Neural crest cell (in vitro differentiated cells): ENCODE measurements at regions not wholly inside any gene's neighbourhood (a gene's known extent, or its start where the extent isn't known, plus 50 kb on each side); places are given as distances from the start of the nearest gene placed in this dataset.
"Not testable (repeated sequence)": the region's sequence is repeated elsewhere in the genome, so short reads cannot be mapped to it uniquely, and the experiment has no call there.

Experiments
- DNase-seq: peaks from one replicate; pipeline ENCODE4 v3.0.0; 2021; ENCODE audit warnings: low read depth, mixed read lengths, low spot score
- H3K27ac Mint-ChIP-seq: one replicate; pipeline ENCODE4 v1.8.0; 2021; ENCODE audit warnings: mild to moderate bottlenecking, mixed read lengths; ENCODE audit not compliant: unreplicated experiment
- H3K27me3 Mint-ChIP-seq: 2 replicates; pipeline ENCODE4 v1.8.0; 2021; ENCODE audit warnings: low read depth, mild to moderate bottlenecking, mixed read lengths
- H3K36me3 Mint-ChIP-seq: 2 replicates; pipeline ENCODE4 v1.8.0; 2021; ENCODE audit warnings: low read depth, mild to moderate bottlenecking, mixed read lengths
- H3K4me1 Mint-ChIP-seq: 2 replicates; pipeline ENCODE4 v1.8.0; 2021; ENCODE audit warnings: mixed read lengths
- H3K4me3 Mint-ChIP-seq: one replicate; pipeline ENCODE4 v1.8.0; 2021; ENCODE audit warnings: mild to moderate bottlenecking, mixed read lengths
- H3K9me3 Mint-ChIP-seq: 2 replicates; pipeline ENCODE4 v1.8.0; 2021; ENCODE audit warnings: mixed read lengths
- TF ChIP-seq, protein P1 (sequence below): fragments of 200-600 bp; sonication (generic); conservative IDR thresholded peaks from 2 replicates; pipeline ENCODE4 v1.5.0; 2021; ENCODE audit warnings: antibody characterized with exemption, mild to moderate bottlenecking

DNA sequence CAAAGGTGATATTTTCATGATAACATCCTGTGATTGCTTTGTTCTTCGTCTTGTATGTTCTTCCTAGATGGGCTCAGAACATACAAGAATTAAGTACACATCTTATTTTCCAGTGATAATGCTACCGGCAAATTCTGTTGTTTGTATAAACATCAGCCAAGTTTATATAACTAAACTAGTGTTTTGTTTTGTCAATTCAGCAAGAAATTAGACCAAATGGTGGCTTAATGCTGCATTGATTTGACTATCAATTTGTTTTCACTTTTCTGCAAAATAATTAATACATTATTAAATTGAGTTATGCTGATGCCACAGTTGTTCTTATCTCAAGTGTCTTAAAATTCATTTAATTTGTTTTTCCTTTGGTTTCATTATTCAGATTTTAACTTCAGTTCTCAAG, 177.7 kb downstream of the OR4F29 start:
- not testable (repeated sequence) for H3K36me3 Mint-ChIP-seq, H3K9me3 Mint-ChIP-seq, H3K4me1 Mint-ChIP-seq, H3K4me3 Mint-ChIP-seq, DNase-seq, H3K27ac Mint-ChIP-seq, H3K27me3 Mint-ChIP-seq

DNA sequence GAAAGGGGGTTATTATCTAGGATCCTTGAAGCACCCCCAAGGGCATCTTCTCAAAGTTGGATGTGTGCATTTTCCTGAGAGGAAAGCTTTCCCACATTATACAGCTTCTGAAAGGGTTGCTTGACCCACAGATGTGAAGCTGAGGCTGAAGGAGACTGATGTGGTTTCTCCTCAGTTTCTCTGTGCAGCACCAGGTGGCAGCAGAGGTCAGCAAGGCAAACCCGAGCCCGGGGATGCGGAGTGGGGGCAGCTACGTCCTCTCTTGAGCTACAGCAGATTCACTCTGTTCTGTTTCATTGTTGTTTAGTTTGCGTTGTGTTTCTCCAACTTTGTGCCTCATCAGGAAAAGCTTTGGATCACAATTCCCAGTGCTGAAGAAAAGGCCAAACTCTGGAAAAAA, 183.7 kb downstream of the OR4F29 start:
- not testable (repeated sequence) for H3K4me3 Mint-ChIP-seq, H3K27ac Mint-ChIP-seq, H3K36me3 Mint-ChIP-seq, H3K4me1 Mint-ChIP-seq, H3K9me3 Mint-ChIP-seq
- TF ChIP-seq, protein P1, sequence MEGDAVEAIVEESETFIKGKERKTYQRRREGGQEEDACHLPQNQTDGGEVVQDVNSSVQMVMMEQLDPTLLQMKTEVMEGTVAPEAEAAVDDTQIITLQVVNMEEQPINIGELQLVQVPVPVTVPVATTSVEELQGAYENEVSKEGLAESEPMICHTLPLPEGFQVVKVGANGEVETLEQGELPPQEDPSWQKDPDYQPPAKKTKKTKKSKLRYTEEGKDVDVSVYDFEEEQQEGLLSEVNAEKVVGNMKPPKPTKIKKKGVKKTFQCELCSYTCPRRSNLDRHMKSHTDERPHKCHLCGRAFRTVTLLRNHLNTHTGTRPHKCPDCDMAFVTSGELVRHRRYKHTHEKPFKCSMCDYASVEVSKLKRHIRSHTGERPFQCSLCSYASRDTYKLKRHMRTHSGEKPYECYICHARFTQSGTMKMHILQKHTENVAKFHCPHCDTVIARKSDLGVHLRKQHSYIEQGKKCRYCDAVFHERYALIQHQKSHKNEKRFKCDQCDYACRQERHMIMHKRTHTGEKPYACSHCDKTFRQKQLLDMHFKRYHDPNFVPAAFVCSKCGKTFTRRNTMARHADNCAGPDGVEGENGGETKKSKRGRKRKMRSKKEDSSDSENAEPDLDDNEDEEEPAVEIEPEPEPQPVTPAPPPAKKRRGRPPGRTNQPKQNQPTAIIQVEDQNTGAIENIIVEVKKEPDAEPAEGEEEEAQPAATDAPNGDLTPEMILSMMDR = peak; percentile 65
- peak; percentile 86 for DNase-seq
- H3K27me3 Mint-ChIP-seq = peaks cover 17% of the 10 kb centered on the region
